H1 (cell line): ENCODE measurements at regions not wholly inside any gene's neighbourhood (a gene's known extent, or its start where the extent isn't known, plus 50 kb on each side); places are given as distances from the start of the nearest gene placed in this dataset.

Source experiments
- ASH2L ChIP-seq: fragments of 200-600, 300-600 bp; sonication (generic); IDR thresholded peaks from one replicate; pipeline ENCODE4 v1.7.1; 2017; ENCODE audit warnings: low read length
- CEBPB ChIP-seq: IDR thresholded peaks from 2 replicates; pipeline ENCODE4 v1.6.1; 2012; ENCODE audit warnings: low read depth, low read length
- EP300 ChIP-seq, 2 experiments: IDR thresholded peaks; 1 replicate in 1 of 2; 2 replicates in 1 of 2; pipeline ENCODE4 v1.6.1; 2011 to 2012; ENCODE audit warnings: low read depth in 2 of 2, low read length in 2 of 2, mild to moderate bottlenecking in 2 of 2, borderline replicate concordance in 1 of 2, inconsistent platforms in 1 of 2, moderate library complexity in 1 of 2
- GABPA ChIP-seq: IDR thresholded peaks from 2 replicates; pipeline ENCODE4 v1.6.1; 2011; ENCODE audit warnings: mild to moderate bottlenecking, low read length, moderate library complexity, borderline replicate concordance; ENCODE audit not compliant: insufficient read depth
- HDAC2 ChIP-seq, 2 experiments: fragments of 300-600 bp in 1 of 2; sonication (generic) in 1 of 2; IDR thresholded peaks; 2 replicates each; pipeline ENCODE4 v1.6.1; 2011 to 2012; ENCODE audit warnings: low read depth in 2 of 2, low read length in 2 of 2, mild to moderate bottlenecking in 2 of 2, moderate library complexity in 2 of 2, borderline replicate concordance in 1 of 2, inconsistent platforms in 1 of 2
- JUN ChIP-seq: IDR thresholded peaks from 2 replicates; pipeline ENCODE4 v1.6.1; 2011; ENCODE audit warnings: low read depth, mild to moderate bottlenecking, improper control_type of control experiment, low read length
- MAFK ChIP-seq: IDR thresholded peaks from 2 replicates; pipeline ENCODE4 v1.6.1; 2012; ENCODE audit warnings: low read depth, mild to moderate bottlenecking, improper control_type of control experiment, low read length
- POLR2A ChIP-seq, 2 experiments: IDR thresholded peaks; 1 replicate in 1 of 2; 2 replicates in 1 of 2; pipeline ENCODE4 v1.6.1; 2011; ENCODE audit warnings: low read depth in 2 of 2, low read length in 2 of 2, mild to moderate bottlenecking in 2 of 2; ENCODE audit errors: control extremely low read depth in 1 of 2
- POLR2AphosphoS5 ChIP-seq: IDR thresholded peaks from 2 replicates; pipeline ENCODE4 v1.6.1; 2011; ENCODE audit warnings: low read depth, low read length
- RAD21 ChIP-seq, 2 experiments: IDR thresholded peaks in 1 of 2; conservative IDR thresholded peaks in 1 of 2; 2 replicates each; pipeline ENCODE4 v1.6.1; 2011; ENCODE audit warnings: low read depth in 2 of 2, low read length in 2 of 2, improper control_type of control experiment in 1 of 2, inconsistent platforms in 1 of 2, mild to moderate bottlenecking in 1 of 2, moderate library complexity in 1 of 2
- SIN3A ChIP-seq, 2 experiments: IDR thresholded peaks in 1 of 2; conservative IDR thresholded peaks in 1 of 2; 2 replicates each; pipeline ENCODE4 v1.6.1; 2011 to 2012; ENCODE audit warnings: low read length in 2 of 2, improper control_type of control experiment in 1 of 2, low read depth in 1 of 2, mild to moderate bottlenecking in 1 of 2
- SP2 ChIP-seq: IDR thresholded peaks from 2 replicates; pipeline ENCODE4 v1.6.1; 2012; ENCODE audit warnings: mild to moderate bottlenecking, low read length, inconsistent platforms
- TF ChIP-seq, protein P1 (sequence below), 3 experiments: IDR thresholded peaks; 1 replicate in 2 of 3; 2 replicates in 1 of 3; pipeline versions ENCODE4 v1.5.1 to v1.6.1; 2011; ENCODE audit warnings: low read length in 3 of 3, mild to moderate bottlenecking in 3 of 3, inconsistent platforms in 2 of 3, low read depth in 1 of 3, moderate library complexity in 1 of 3; ENCODE audit not compliant: insufficient read depth in 1 of 3; ENCODE audit errors: control extremely low read depth in 1 of 3

DNA sequence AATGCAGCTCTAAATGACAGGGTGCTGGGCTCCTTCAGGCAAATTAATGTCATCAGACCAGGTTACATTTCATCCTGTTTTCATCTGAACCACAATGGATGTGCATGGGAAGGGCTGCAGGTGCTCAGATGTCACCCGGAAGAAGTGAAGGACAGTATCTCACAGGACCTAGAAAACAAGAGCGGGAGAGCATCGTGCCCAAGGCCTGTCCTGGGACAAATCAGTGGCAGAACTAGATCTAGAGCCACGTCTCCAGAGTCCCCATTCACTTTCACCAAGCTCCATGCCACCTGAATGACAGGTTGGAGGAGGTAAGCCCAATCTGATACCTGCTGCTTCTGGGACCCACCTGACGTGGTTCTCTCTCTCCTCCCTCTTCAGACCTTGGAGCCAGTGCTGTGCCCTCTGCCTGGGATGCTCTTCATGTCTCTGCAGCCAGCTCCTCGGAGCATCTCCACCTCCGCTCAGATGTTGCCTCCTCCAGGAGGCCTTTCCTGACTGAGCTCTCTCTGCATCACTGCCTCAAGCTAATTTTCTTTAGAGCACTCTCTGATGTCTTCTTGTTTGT is 77.3 kb downstream of the CPN2 start:
- TF ChIP-seq, protein P1, sequence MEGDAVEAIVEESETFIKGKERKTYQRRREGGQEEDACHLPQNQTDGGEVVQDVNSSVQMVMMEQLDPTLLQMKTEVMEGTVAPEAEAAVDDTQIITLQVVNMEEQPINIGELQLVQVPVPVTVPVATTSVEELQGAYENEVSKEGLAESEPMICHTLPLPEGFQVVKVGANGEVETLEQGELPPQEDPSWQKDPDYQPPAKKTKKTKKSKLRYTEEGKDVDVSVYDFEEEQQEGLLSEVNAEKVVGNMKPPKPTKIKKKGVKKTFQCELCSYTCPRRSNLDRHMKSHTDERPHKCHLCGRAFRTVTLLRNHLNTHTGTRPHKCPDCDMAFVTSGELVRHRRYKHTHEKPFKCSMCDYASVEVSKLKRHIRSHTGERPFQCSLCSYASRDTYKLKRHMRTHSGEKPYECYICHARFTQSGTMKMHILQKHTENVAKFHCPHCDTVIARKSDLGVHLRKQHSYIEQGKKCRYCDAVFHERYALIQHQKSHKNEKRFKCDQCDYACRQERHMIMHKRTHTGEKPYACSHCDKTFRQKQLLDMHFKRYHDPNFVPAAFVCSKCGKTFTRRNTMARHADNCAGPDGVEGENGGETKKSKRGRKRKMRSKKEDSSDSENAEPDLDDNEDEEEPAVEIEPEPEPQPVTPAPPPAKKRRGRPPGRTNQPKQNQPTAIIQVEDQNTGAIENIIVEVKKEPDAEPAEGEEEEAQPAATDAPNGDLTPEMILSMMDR (IDR thresholded peaks at IDR 0.05; ENCODE audit: control extremely low read depth in 1 of 3, insufficient read depth in 1 of 3, low read depth in 1 of 3, low read length in 3 of 3) = no peak
- no peak for TF ChIP-seq RAD21 (IDR thresholded peaks at IDR 0.05 in 1 of 2, conservative IDR thresholded peaks at IDR 0.05 in 1 of 2; ENCODE audit: low read depth in 2 of 2, low read length in 2 of 2)
- no peak for TF ChIP-seq JUN
- TF ChIP-seq POLR2A (IDR thresholded peaks at IDR 0.05; ENCODE audit: control extremely low read depth in 1 of 2, low read depth in 2 of 2, low read length in 2 of 2) = no peak
- no peak for TF ChIP-seq GABPA
- TF ChIP-seq SP2 = no peak
- no peak for TF ChIP-seq MAFK
- no peak for TF ChIP-seq CEBPB
- TF ChIP-seq SIN3A (conservative IDR thresholded peaks at IDR 0.05 in 1 of 2, IDR thresholded peaks at IDR 0.05 in 1 of 2; ENCODE audit: low read depth in 1 of 2, low read length in 2 of 2) = no peak
- no peak for TF ChIP-seq POLR2AphosphoS5
- TF ChIP-seq HDAC2 (IDR thresholded peaks at IDR 0.05; ENCODE audit: borderline replicate concordance in 1 of 2, low read depth in 2 of 2, low read length in 2 of 2) = no peak
- no peak for TF ChIP-seq EP300 (IDR thresholded peaks at IDR 0.05; ENCODE audit: borderline replicate concordance in 1 of 2, low read depth in 2 of 2, low read length in 2 of 2)
- no peak for TF ChIP-seq ASH2L
